Pons (tissue), 1 donor: ENCODE measurements at regions not wholly inside any gene's neighbourhood (a gene's known extent, or its start where the extent isn't known, plus 50 kb on each side); places are given as distances from the start of the nearest gene placed in this dataset.
A peak's percentile ranks its signal among the peaks of the same experiment; 100 is the strongest.

Experiments used
- DNase-seq: peaks from one replicate; pipeline ENCODE4 v3.0.0-alpha.2; 2016; ENCODE audit warnings: low spot score

DNA sequence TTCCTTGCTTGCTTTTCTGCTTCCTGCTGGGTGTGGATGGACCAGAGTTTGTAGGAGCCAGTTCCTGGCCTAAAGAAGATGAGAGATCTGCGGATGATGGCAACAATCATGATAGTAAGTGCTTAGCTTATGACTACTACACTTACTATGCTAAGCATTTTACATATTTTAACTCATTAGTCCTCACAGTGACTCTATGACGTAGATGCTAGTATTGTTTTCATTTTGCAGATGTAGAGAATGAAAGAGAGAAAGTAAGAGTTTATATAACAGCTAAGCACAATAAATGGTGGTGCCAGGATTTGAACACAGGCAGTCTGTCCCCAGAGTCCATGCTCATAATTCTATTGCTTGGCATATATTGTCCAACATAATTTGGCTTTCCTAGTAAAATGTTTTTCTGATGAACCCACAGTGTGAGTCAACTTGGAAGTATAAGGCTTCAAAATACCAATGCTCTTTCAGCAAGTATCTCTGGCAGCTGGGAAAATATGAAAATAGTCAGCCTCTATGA lies 363.2 kb upstream of the DDHD1 start:
- no peak for DNase-seq

DNA sequence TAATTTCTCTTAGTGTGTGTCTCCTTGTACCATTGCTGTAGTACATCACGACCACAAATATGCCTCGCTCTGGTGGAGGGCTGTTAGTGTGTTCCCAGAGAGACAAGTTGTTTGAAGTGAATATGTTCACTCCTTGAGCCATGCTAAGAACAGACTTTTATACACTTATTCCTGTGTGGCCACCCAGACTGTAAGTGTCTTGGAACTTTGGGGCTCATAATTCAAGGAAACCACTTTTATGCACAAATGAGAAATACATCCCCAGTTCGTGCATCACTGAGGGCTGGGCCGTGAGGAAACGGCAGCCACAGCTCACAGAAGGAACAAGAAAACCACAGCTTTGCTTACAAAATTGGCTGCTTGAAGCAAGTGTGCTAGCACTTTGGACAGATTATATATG lies 362.2 kb upstream of the DDHD1 start:
- no peak for DNase-seq

DNA sequence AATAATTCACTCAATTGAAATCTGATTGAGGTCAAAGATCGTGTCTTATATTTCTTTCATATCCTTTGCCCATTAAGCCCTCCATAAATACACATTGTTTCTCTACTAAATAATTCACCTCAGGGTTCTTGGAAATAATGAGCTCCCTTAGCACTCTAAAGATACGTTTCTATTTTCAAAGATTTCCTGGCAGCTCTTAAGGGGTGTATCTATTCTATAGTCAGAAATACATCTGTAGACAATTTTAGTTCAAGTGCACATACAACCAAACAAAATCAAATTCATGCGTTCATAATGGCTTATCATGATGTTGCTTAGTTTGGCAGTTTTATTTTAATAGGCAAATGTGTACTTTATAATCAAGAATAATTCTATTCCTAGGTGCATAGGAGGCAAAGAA lies 361.1 kb upstream of the DDHD1 start:
- DNase-seq, result no peak

DNA sequence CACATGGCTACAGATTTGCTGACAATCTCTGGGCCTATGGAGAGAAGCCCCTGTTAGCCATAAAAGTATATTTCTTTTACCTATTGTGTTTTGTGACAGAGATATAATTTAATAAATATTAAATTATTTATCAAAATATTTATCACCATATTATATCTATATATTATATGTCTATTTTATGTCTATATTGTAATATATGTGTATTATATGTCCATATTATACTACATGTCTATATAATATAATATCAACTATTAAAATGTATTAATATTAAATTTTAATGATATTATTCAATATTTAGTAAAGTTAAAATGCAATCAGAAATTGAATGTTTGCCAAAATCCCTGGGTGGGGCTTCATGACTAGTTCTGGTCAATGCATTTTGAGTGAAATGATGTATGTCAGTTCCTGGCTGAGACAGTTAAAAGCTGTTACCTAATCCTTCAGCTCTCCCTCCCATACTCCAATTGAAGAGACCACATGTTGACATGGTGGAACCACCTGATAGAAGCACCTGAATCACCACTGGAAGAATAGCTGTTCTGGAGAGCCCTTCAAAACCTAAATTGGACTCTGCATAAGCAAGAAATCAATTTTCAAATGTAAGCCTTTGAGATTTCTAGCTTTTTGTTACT lies 357.3 kb upstream of the DDHD1 start:
- DNase-seq, result no peak

DNA sequence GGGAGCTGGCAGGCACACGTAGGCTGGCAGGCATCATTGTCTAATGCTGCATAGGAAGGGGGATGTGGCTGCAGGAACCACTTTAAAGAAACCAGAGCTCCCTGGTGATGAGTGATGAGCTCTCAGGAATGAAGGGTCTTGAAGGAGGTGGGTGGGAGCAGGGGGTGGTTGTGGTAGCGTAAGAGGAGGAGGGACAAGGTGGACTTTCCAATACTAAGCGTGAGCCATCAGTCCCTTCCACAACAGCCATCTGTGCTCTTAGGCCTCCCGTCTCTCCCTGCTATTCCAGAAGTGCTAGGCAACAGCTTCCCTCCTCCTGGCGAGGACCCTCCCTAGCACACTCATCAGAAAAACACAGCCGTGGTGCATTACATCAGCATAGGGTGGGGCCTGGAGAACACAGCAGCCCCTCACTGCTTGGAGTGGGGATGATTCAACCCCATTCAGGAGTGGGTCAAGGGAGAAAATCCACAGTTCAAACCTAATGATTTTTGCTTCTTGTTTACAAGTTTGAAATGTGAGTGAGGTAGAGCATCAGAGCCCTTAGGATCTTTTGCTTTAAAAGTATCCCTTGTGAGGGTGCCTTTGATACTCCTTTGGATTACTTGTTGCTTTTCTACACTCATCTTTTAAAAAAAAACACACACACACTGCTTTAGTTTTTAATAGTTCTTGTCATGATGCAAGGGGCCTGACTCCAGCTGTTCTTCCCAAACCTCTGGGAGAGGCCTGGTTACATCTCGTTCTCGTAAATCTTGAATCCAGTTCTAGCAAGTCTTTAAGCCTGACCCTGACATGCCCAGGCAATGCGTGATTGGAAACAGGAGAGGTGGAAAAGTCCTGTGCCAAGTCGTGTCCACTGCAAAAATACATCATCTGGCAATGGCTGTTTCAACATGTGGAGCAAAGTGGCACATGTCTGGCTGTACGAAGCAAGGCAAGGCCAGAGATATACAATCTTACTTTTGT lies 356.4 kb upstream of the DDHD1 start:
- no peak for DNase-seq

DNA sequence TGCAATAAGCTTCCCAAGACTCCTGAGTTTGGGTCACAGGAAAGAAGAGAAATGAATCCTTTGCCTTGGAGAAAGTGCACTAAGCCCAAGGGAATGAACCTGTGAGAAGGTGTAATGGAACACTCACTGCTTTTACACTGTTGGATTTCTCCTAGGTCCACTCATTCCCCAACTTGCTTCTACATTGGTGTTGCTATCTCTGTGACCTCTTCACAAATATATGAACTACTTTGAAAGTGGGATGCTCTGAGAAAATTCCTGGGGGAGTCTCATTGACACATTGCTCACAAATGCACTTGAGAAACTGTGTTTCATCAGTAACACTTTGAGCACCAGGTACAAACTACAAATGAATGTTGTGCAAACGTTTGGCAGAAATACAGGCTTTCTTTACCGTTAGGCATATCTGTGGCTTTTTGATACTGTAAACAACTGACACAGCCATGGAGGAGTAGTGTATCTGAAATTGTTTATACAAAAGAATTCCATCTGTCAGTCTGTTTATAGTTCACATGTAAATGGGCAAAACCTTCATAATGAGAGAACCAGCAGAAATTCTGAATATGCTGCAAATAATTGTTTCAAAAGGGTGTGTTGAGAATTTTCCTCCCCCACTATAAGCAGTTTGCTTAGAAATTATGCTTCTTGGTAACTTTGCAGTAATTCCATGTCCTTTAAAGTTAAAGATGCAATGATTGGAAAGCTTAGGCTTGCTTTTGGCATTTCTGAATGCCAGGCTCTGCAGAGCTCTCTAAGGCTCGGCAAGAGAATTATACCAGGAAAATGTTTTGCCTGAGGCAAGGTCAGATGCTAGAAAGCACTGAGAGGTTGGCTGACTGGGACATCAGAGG lies 348.5 kb upstream of the DDHD1 start:
- DNase-seq, result no peak

DNA sequence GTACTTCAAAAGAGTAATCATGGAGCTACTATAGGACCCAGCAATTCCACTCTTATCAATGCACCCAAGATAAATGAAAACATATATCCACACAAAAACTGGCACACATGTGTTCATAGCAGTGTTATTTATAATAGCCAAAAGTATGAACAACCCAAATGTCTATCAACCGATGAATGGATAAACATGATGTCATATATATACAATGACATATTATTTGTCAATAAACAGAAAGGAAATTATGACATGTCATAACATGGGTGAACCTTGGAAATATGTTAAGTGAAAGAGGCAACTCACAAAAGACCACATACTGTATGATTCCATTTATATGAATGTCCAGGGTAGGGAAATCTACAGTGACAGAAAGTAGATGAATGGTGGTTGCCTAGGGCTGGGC lies 347.1 kb upstream of the DDHD1 start:
- DNase-seq, result no peak

DNA sequence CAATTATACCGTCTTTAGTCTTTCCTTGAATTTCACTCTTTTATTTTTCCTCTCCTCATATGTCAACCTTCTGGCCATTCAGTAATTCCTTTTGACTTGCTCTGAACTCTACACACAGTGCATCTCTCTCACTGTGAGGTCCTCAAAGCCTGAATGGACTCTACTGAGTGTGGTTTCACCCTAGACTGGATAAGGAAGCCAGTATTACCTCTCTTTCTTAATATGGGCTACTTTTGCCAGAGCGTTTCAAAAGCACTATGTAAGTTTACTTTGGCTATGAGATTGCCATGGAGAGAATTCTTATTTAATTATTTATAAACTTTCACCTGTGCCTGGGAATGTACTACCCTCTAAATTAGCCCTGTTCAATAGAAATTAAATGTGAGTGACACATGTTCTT lies 343.5 kb upstream of the DDHD1 start:
- no peak for DNase-seq

DNA sequence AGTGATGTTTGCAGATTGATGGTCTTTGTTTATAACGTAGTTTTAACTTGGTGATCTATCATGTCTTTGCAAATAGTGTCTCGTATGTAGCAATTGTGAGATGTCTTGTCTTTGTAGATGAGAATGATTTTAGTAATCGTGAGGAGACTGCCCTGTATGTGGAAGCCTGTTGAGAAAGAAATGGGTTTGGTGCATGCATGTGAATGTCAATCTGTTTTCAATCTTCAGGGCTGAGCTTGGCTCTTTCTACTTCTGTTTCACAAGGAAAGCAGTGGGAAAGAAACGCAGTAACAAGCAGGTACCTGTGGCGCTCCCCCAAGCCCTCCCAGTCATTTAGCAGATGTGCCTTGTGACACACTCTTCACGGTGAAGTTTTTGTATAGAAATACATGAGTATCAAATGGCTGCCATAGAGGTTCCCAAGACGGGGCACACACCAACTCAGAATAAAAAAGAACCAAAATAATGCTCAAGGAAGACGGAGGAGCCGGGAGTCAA lies 342.8 kb upstream of the DDHD1 start:
- DNase-seq, result no peak

DNA sequence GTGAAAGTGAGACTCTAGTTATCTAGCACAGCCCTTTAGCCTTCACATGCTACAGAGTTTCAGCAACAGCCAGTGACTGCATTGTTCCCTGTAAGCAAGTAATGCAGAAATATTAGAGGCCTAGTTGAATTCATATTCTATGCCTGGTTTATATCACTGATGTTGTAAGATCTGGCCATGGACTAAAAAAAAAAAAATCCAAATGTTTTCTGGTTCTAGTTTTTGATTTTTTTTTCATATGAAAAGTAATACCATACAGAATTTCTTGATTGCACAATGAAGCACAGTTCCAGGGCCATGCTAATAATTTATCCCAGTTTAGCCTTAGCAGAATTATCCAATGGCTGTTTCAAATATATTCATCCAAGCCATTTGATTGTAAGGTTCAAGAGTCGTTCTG lies 341.5 kb upstream of the DDHD1 start:
- DNase-seq, result no peak

DNA sequence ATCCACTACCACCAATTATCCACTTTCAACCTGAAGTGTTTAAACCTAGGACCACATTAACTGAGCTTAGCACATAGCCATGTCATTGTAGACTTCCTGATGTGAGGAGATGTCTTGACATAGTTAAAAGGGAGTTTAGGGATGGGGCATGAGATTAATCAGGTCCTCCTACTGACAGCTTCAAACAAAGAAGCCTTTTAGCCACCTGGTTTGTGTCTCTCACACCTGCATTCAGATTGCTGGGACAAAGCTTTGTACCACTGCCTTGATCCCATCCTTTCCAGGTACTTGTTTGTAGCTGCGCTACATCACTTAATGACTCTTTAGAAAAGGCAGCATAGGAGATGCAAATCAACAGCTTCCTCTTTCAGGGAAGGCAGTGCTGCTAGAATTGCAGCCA lies 340.7 kb upstream of the DDHD1 start:
- DNase-seq, result no peak

DNA sequence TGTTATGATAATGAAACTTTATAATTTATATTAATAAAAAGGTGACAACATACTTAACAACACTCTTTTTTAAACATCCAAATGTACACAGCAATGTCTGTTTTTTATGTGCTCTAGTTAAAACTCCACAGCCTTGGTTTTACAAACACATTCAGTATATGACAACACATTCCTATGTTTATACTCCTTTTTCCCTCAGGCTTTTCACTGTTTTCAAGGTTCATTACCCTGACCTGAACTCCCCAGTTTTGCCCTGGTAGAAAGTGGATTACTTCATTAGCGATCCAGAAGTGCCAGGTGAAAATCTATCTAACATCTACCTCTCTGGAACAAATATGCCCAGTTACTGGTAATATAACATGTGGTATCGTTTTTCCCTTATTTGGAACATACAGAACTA lies 340.2 kb upstream of the DDHD1 start:
- DNase-seq, result no peak

DNA sequence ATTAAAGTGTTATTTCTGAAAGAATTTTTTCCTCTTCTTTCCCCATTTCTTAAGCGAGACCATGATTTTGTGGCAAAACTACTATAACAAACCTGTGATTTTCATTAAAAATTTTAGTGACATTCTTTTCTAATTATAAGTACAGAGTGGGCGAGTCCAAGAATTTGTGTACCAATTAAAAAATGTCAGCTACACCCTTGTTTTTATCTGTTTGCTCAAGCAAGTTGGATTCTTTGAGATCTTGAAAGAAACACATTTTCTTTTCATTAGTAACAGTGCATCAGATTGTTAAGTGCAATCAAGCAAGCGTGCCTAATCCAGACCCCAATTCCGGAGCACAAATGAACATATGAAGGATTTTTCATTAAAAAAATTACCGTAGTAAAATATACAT lies 338.8 kb upstream of the DDHD1 start:
- no peak for DNase-seq

DNA sequence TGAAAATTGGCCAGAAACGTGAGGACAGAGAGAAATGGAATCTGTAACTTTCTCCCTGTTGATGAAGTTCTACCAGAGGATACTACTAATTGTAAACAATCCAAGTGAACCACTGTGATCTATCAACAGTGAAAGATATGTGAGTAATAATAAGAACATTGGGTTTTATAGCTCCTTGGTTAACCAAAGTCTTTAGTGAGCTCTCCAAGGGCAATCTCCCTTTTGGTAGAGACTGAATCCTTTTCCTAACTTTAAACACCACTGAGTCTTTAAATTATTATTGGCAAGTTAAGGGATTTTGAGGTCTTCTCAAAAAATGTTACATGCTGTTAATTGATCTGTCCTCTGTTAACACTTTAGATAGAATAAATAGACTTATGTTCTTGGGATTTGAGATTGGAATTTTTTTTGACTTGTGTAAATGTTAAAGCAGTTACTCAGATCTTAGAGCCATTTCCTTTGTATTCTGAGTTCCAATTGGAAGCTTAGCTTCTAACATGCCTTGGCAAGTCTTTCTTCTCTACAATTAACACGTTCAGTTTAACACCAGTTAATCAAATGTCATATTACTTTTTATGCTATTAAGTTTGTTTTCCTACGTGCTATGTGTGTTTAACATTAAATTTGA lies 338.2 kb upstream of the DDHD1 start:
- DNase-seq, result no peak

DNA sequence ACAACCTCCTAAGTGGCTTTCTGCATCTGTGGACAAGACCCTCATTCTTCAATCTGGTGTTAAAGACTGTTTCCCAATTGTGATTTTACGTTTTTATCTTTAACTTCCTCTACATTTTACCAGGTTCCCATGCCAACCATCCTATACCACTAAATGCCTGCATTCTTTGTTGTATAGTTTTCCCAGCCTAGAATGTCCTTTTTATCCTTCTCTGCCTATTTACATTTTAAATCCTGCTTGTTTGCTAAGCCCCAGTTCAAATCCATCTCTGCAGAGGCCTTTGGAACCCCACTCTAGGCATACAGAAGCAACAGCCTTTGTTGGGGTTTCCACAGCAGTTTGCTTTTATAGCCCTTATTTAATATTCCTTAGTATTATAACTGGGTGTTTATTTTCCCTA lies 325.1 kb upstream of the DDHD1 start:
- no peak for DNase-seq

DNA sequence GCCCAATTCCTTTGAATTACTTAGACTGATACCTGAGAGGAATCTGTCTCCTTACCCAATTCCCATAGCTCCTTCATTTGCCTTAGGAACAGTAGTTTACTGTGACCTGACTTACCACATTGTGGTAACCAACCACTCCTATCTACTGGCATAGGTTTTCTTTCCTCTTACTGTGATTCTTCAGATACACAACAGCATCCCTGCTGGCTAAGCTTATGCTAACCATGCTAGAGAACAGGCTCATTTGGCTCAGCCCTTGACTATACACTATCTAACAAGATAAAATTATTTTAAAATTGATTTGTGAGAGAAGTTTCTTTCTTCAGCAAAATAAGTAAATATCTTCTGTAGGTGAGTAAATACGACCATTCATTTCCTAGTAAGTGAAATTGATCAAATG lies 320.4 kb upstream of the DDHD1 start:
- DNase-seq, result no peak

DNA sequence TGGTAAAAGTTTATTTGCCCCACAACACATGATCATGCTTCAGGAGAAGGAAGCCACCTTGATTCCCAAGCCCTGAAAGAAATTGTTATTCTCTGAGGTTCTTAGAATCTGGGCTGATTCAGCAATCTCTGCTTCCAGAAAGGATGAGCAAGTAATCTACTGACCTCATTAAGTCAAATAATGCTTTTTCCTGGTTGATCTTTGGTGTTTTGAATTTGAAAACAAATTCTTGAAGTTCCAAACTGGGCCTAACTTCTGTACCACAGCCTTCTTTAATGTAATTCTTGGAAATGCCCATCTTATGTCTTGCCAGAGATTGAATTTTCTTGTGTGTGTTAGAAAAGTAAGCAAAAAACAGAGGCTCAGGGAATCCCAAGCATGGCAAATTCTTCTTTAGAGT lies 319.2 kb upstream of the DDHD1 start:
- DNase-seq, result no peak

DNA sequence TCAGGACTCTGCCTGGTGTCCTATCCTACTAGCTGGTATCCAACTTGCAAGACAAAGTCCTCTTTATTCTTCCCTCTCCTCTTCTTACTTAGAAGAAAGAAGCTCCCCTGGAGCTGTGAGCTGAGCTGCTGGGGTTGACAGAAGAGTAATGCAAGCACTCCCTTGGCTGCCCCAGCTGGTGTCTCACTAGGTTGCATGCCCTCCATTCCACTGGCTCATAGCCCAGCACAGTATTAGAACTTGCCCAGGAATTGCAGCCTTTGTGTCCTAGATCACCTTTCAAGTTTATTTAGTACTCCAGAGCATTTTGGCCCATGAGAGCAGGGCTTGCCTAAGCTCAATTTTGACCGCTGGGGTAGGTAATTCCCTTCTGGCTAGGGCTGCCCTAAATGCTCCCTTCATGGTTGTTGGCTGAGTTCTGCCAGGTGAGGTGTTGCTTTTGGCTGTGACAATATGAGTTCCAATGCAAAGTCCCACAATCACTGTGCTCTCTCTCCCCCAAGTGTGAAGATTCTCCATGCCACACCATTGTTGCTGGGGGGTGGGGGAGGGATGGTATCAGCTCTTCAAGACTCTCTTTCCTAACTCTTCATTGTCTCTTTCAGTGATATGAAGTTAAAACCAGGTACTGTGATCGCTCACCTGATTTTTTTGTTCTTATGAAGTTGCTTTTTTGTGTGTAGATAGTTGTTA lies 317.4 kb upstream of the DDHD1 start:
- peak; percentile 11 for DNase-seq

DNA sequence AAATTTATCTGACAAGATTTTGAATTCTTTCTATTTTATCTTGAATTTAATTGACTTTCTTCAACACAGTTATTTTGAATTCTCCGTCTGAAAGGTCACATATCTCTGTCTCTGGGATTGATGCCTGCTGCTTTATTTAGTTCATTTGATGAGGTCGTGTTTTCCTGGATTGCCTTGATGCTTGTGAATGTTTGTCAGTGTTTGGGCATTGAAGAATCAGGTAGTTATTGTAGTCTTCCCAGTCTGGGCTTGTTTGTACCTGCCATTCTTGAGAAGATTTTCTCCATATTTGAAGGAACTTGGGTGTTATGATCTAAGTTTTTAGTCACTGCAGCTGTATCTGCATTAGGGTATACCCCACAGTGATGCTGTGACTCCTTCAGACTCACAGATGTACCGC lies 315.8 kb upstream of the DDHD1 start:
- no peak for DNase-seq

DNA sequence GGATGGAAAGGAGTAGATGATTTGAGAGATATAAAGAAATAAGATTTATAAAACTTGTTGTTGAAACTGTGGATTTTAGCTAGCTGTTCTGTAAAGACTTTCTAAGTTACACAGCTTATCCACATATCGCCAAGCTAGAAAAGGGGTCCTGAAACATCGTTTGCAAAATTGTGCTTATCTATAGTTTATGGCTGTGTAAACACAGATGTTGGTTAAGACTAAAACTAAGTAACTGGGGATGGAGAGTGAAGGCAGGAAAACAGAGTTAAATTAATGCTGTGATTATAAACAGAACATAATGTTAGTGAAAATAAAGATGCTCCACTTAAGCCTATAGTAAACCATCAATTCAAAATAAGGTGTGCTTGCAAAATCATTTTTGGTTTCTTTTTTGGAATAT lies 311.3 kb upstream of the DDHD1 start:
- no peak for DNase-seq
